ENCODE measurements at regions not wholly inside any gene's neighbourhood (a gene's known extent, or its start where the extent isn't known, plus 50 kb on each side); places are given as distances from the start of the nearest gene placed in this dataset.

GRCh38 chr6:14726816-14727493 lies 518.9 kb upstream of the JARID2 start:
- TF ChIP-seq CTCF (IDR thresholded peaks at IDR 0.05; ENCODE audit: insufficient read depth, low read length, severe bottlenecking), result no peak
- H3K36me3 ChIP-seq (ENCODE audit: control insufficient read depth, insufficient read depth, low read length), result no peaks in the 10 kb centered on the region
- FAIRE-seq (no peak), DNase-seq (ENCODE audit: low read depth) (no peak)
- H3K4me3 ChIP-seq (ENCODE audit: low read depth, low read length), result no peak overlapping the region
- H3K27me3 ChIP-seq (ENCODE audit: control insufficient read depth, insufficient read depth, low read length), result no peaks in the 10 kb centered on the region

- H3K4me3 ChIP-seq (ENCODE audit: low read depth, low read length), result no peak overlapping the region
- DNase-seq (ENCODE audit: low read depth) (no peak), FAIRE-seq (no peak)
- no peaks in the 10 kb centered on the region for H3K36me3 ChIP-seq (ENCODE audit: control insufficient read depth, insufficient read depth, low read length)
- TF ChIP-seq CTCF (IDR thresholded peaks at IDR 0.05; ENCODE audit: insufficient read depth, low read length, severe bottlenecking), result no peak
- H3K27me3 ChIP-seq (ENCODE audit: control insufficient read depth, insufficient read depth, low read length), result no peaks in the 10 kb centered on the region
These were observed 518.1 kb upstream of the JARID2 start for GRCh38 chr6:14727494-14728395.

GRCh38 chr6:14728396-14729024 lies 517.4 kb upstream of the JARID2 start:
- H3K27me3 ChIP-seq (ENCODE audit: control insufficient read depth, insufficient read depth, low read length), result no peaks in the 10 kb centered on the region
- DNase-seq (ENCODE audit: low read depth) (peak; percentile 63), FAIRE-seq (no peak)
- no peak overlapping the region for H3K4me3 ChIP-seq (ENCODE audit: low read depth, low read length)
- TF ChIP-seq CTCF (IDR thresholded peaks at IDR 0.05; ENCODE audit: insufficient read depth, low read length, severe bottlenecking), result no peak
- no peaks in the 10 kb centered on the region for H3K36me3 ChIP-seq (ENCODE audit: control insufficient read depth, insufficient read depth, low read length)

- H3K36me3 ChIP-seq (ENCODE audit: control insufficient read depth, insufficient read depth, low read length), result no peaks in the 10 kb centered on the region
- H3K27me3 ChIP-seq (ENCODE audit: control insufficient read depth, insufficient read depth, low read length), result no peaks in the 10 kb centered on the region
- TF ChIP-seq CTCF (IDR thresholded peaks at IDR 0.05; ENCODE audit: insufficient read depth, low read length, severe bottlenecking), result no peak
- no peak overlapping the region for H3K4me3 ChIP-seq (ENCODE audit: low read depth, low read length)
- FAIRE-seq, result no peak
- DNase-seq (ENCODE audit: low read depth), result no peak
These were observed 516.6 kb upstream of the JARID2 start for GRCh38 chr6:14729129-14729871.

DNA sequence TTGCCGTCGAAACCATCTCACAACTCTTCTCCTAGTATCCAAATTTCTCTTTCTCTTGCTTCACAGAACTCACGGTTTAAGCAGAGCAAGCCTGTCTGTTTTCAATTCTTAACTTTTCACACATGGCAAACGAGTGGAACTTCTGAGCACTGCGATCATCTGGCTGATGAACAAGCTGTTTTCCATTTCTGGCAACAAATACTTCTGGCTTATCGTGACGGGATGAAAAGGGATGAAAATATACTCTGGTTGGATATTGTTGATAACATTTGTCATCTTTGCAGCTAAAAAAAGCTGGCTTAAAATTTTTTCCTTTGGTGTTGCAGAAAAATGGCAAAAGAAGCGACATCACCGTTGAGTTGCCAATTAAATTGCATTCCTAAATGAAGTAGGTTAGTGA lies 515.2 kb upstream of the JARID2 start:
- FAIRE-seq, result no peak

More for the DNA sequence above, 515.2 kb upstream of the JARID2 start:
- no peak overlapping the region for H3K4me3 ChIP-seq (ENCODE audit: low read depth, low read length)
- H3K27me3 ChIP-seq (ENCODE audit: control insufficient read depth, insufficient read depth, low read length), result no peaks in the 10 kb centered on the region
- H3K36me3 ChIP-seq (ENCODE audit: control insufficient read depth, insufficient read depth, low read length), result no peaks in the 10 kb centered on the region
- TF ChIP-seq CTCF (IDR thresholded peaks at IDR 0.05; ENCODE audit: insufficient read depth, low read length, severe bottlenecking), result no peak
- no peak for DNase-seq (ENCODE audit: low read depth)
